ENCODE measurements at regions not wholly inside any gene's neighbourhood (a gene's known extent, or its start where the extent isn't known, plus 50 kb on each side); places are given as distances from the start of the nearest gene placed in this dataset.
"Not testable (repeated sequence)": the region's sequence is repeated elsewhere in the genome, so short reads cannot be mapped to it uniquely, and the experiment has no call there.

- H3K4me1 ChIP-seq (ENCODE audit: control insufficient read depth, insufficient read depth, low read length) = no peaks in the 10 kb centered on the region
- no peaks in the 10 kb centered on the region for H3K27me3 ChIP-seq (ENCODE audit: control insufficient read depth, insufficient read depth, low read length)
- no peak overlapping the region for H3K4me3 ChIP-seq (ENCODE audit: low read depth, low read length)
- H3K9me3 ChIP-seq (ENCODE audit: control insufficient read depth, insufficient read depth, low read length) = no peaks in the 10 kb centered on the region
- no peaks in the 10 kb centered on the region for H3K36me3 ChIP-seq (ENCODE audit: control insufficient read depth, insufficient read depth, low read length)
- no peak overlapping the region for H3K9ac ChIP-seq (ENCODE audit: low read depth, low read length)
Measured at GRCh38 chr2:125373293-125373692, 1282.7 kb upstream of the GYPC start.

GRCh38 chr2:125386074-125386473, 1269.9 kb upstream of the GYPC start:
- no peak overlapping the region for H3K9ac ChIP-seq (ENCODE audit: low read depth, low read length)
- H3K4me3 ChIP-seq (ENCODE audit: low read depth, low read length) = no peak overlapping the region
- no peaks in the 10 kb centered on the region for H3K9me3 ChIP-seq (ENCODE audit: control insufficient read depth, insufficient read depth, low read length)
- no peaks in the 10 kb centered on the region for H3K27me3 ChIP-seq (ENCODE audit: control insufficient read depth, insufficient read depth, low read length)
- no peaks in the 10 kb centered on the region for H3K4me1 ChIP-seq (ENCODE audit: control insufficient read depth, insufficient read depth, low read length)
- no peaks in the 10 kb centered on the region for H3K36me3 ChIP-seq (ENCODE audit: control insufficient read depth, insufficient read depth, low read length)

GRCh38 chr2:125397535-125398251, 1258.3 kb upstream of the GYPC start:
- Histone ChIP-seq H3K9me3 (ENCODE audit: control insufficient read depth, insufficient read depth, low read length) (no peaks in the 10 kb centered on the region), H3K9ac (ENCODE audit: low read depth, low read length) (no peak overlapping the region), H3K36me3 (ENCODE audit: control insufficient read depth, insufficient read depth, low read length) (no peaks in the 10 kb centered on the region), H3K4me3 (ENCODE audit: low read depth, low read length) (no peak overlapping the region), H3K27me3 (ENCODE audit: control insufficient read depth, insufficient read depth, low read length) (no peaks in the 10 kb centered on the region), H3K4me1 (ENCODE audit: control insufficient read depth, insufficient read depth, low read length) (no peaks in the 10 kb centered on the region)

GRCh38 chr2:125398738-125399524, 1257.0 kb upstream of the GYPC start:
- Histone ChIP-seq H3K36me3 (ENCODE audit: control insufficient read depth, insufficient read depth, low read length) (no peaks in the 10 kb centered on the region), H3K9me3 (ENCODE audit: control insufficient read depth, insufficient read depth, low read length) (no peaks in the 10 kb centered on the region), H3K27me3 (ENCODE audit: control insufficient read depth, insufficient read depth, low read length) (no peaks in the 10 kb centered on the region), H3K4me1 (ENCODE audit: control insufficient read depth, insufficient read depth, low read length) (no peaks in the 10 kb centered on the region), H3K4me3 (ENCODE audit: low read depth, low read length) (no peak overlapping the region), H3K9ac (ENCODE audit: low read depth, low read length) (no peak overlapping the region)

- Histone ChIP-seq H3K36me3 (ENCODE audit: control insufficient read depth, insufficient read depth, low read length) (no peaks in the 10 kb centered on the region), H3K9me3 (ENCODE audit: control insufficient read depth, insufficient read depth, low read length) (no peaks in the 10 kb centered on the region), H3K9ac (ENCODE audit: low read depth, low read length) (no peak overlapping the region), H3K4me3 (ENCODE audit: low read depth, low read length) (no peak overlapping the region), H3K27me3 (ENCODE audit: control insufficient read depth, insufficient read depth, low read length) (no peaks in the 10 kb centered on the region), H3K4me1 (ENCODE audit: control insufficient read depth, insufficient read depth, low read length) (no peaks in the 10 kb centered on the region)
Measured at GRCh38 chr2:125405816-125406215, 1250.1 kb upstream of the GYPC start.

- H3K9me3 ChIP-seq (ENCODE audit: control insufficient read depth, insufficient read depth, low read length) = no peaks in the 10 kb centered on the region
- no peaks in the 10 kb centered on the region for H3K27me3 ChIP-seq (ENCODE audit: control insufficient read depth, insufficient read depth, low read length)
- no peak overlapping the region for H3K4me3 ChIP-seq (ENCODE audit: low read depth, low read length)
- no peaks in the 10 kb centered on the region for H3K36me3 ChIP-seq (ENCODE audit: control insufficient read depth, insufficient read depth, low read length)
- no peaks in the 10 kb centered on the region for H3K4me1 ChIP-seq (ENCODE audit: control insufficient read depth, insufficient read depth, low read length)
- no peak overlapping the region for H3K9ac ChIP-seq (ENCODE audit: low read depth, low read length)
Measured at GRCh38 chr2:125408874-125409538, 1247.0 kb upstream of the GYPC start.

- Histone ChIP-seq H3K9ac (ENCODE audit: low read depth, low read length) (no peak overlapping the region), H3K27me3 (ENCODE audit: control insufficient read depth, insufficient read depth, low read length) (no peaks in the 10 kb centered on the region), H3K36me3 (ENCODE audit: control insufficient read depth, insufficient read depth, low read length) (peaks cover 2% of the 10 kb centered on the region), H3K4me1 (ENCODE audit: control insufficient read depth, insufficient read depth, low read length) (no peaks in the 10 kb centered on the region), H3K9me3 (ENCODE audit: control insufficient read depth, insufficient read depth, low read length) (no peaks in the 10 kb centered on the region), H3K4me3 (ENCODE audit: low read depth, low read length) (no peak overlapping the region)
Measured at GRCh38 chr2:125418483-125418882, 1237.5 kb upstream of the GYPC start.

- not testable (repeated sequence) for H3K36me3 ChIP-seq (ENCODE audit: control insufficient read depth, insufficient read depth, low read length); H3K27me3 ChIP-seq (ENCODE audit: control insufficient read depth, insufficient read depth, low read length); H3K9me3 ChIP-seq (ENCODE audit: control insufficient read depth, insufficient read depth, low read length); H3K9ac ChIP-seq (ENCODE audit: low read depth, low read length); H3K4me3 ChIP-seq (ENCODE audit: low read depth, low read length); H3K4me1 ChIP-seq (ENCODE audit: control insufficient read depth, insufficient read depth, low read length)
Measured at GRCh38 chr2:125422198-125422770, 1233.7 kb upstream of the GYPC start.

- H3K36me3 ChIP-seq (ENCODE audit: control insufficient read depth, insufficient read depth, low read length) = peaks cover 2% of the 10 kb centered on the region
Measured at GRCh38 chr2:125424266-125424785, 1231.6 kb upstream of the GYPC start.

GRCh38 chr2:125427721-125428315, 1228.1 kb upstream of the GYPC start:
- no peaks in the 10 kb centered on the region for H3K36me3 ChIP-seq (ENCODE audit: control insufficient read depth, insufficient read depth, low read length)
- no peaks in the 10 kb centered on the region for H3K27me3 ChIP-seq (ENCODE audit: control insufficient read depth, insufficient read depth, low read length)
- no peak overlapping the region for H3K4me3 ChIP-seq (ENCODE audit: low read depth, low read length)
- no peak overlapping the region for H3K9ac ChIP-seq (ENCODE audit: low read depth, low read length)
- H3K4me1 ChIP-seq (ENCODE audit: control insufficient read depth, insufficient read depth, low read length) = no peaks in the 10 kb centered on the region
- no peaks in the 10 kb centered on the region for H3K9me3 ChIP-seq (ENCODE audit: control insufficient read depth, insufficient read depth, low read length)

More at GRCh38 chr2:125424266-125424785, 1231.6 kb upstream of the GYPC start:
- H3K9me3 ChIP-seq (ENCODE audit: control insufficient read depth, insufficient read depth, low read length) = no peaks in the 10 kb centered on the region
- no peak overlapping the region for H3K9ac ChIP-seq (ENCODE audit: low read depth, low read length)
- H3K27me3 ChIP-seq (ENCODE audit: control insufficient read depth, insufficient read depth, low read length) = no peaks in the 10 kb centered on the region
- no peaks in the 10 kb centered on the region for H3K4me1 ChIP-seq (ENCODE audit: control insufficient read depth, insufficient read depth, low read length)
- no peak overlapping the region for H3K4me3 ChIP-seq (ENCODE audit: low read depth, low read length)

GRCh38 chr2:125444106-125444505, 1211.9 kb upstream of the GYPC start:
- Histone ChIP-seq H3K36me3 (ENCODE audit: control insufficient read depth, insufficient read depth, low read length) (no peaks in the 10 kb centered on the region), H3K27me3 (ENCODE audit: control insufficient read depth, insufficient read depth, low read length) (no peaks in the 10 kb centered on the region), H3K4me3 (ENCODE audit: low read depth, low read length) (no peak overlapping the region), H3K9me3 (ENCODE audit: control insufficient read depth, insufficient read depth, low read length) (no peaks in the 10 kb centered on the region), H3K9ac (ENCODE audit: low read depth, low read length) (no peak overlapping the region), H3K4me1 (ENCODE audit: control insufficient read depth, insufficient read depth, low read length) (no peaks in the 10 kb centered on the region)

Measured in iPS-15b (cell line).